ENCODE measurements at regions not wholly inside any gene's neighbourhood (a gene's known extent, or its start where the extent isn't known, plus 50 kb on each side); places are given as distances from the start of the nearest gene placed in this dataset.

- TF ChIP-seq PHF8 (CRISPR knock-in tag; IDR thresholded peaks at IDR 0.05) (no peak), ZNF138 (CRISPR knock-in tag; IDR thresholded peaks at IDR 0.05; ENCODE audit: low read depth) (no peak), TMF1 (CRISPR knock-in tag; IDR thresholded peaks at IDR 0.05; ENCODE audit: low read depth) (no peak), TP53 (CRISPR knock-in tag; conservative IDR thresholded peaks at IDR 0.05) (no peak)
Observed at GRCh38 chr5:66413931-66414330, 182.3 kb upstream of the MAST4 start.
